Liver (tissue), 8 donors: ENCODE measurements at regions not wholly inside any gene's neighbourhood (a gene's known extent, or its start where the extent isn't known, plus 50 kb on each side); places are given as distances from the start of the nearest gene placed in this dataset.

ENCODE experiments used
- DNase-seq: peaks from one replicate; pipeline ENCODE4 v3.0.0-alpha.2; 2017; ENCODE audit warnings: low spot score
- H3K27ac ChIP-seq, 2 donors: one replicate each; pipeline ENCODE4 v1.7.0; 2013; ENCODE audit warnings: inconsistent platforms in 2 of 2, low read length in 2 of 2, control low read depth in 1 of 2, low read depth in 1 of 2, mild to moderate bottlenecking in 1 of 2
- H3K27me3 ChIP-seq, 4 donors: one replicate each; pipeline versions ENCODE4 v1.6.1 to v1.7.0; 2013; ENCODE audit warnings: low read length in 3 of 4, inconsistent platforms in 1 of 4, mild to moderate bottlenecking in 1 of 4, moderate library complexity in 1 of 4; ENCODE audit not compliant: control insufficient read depth in 4 of 4, insufficient read depth in 4 of 4
- H3K36me3 ChIP-seq, 4 donors: one replicate each; pipeline versions ENCODE4 v1.6.1 to v1.7.0; 2013; ENCODE audit warnings: low read length in 3 of 4, mild to moderate bottlenecking in 3 of 4, low read depth in 1 of 4, moderate library complexity in 1 of 4; ENCODE audit not compliant: control insufficient read depth in 4 of 4, insufficient read depth in 3 of 4
- H3K4me1 ChIP-seq, 4 donors: one replicate each; pipeline versions ENCODE4 v1.6.1 to v1.7.0; 2013; ENCODE audit warnings: low read length in 3 of 4, mild to moderate bottlenecking in 3 of 4, moderate library complexity in 1 of 4; ENCODE audit not compliant: control insufficient read depth in 4 of 4, insufficient read depth in 4 of 4
- H3K4me3 ChIP-seq, 3 donors: one replicate each; pipeline versions ENCODE4 v1.6.1 to v1.7.0; 2013; ENCODE audit warnings: low read length in 3 of 3, control low read depth in 1 of 3, low read depth in 1 of 3, mild to moderate bottlenecking in 1 of 3
- H3K9ac ChIP-seq, 2 donors: one replicate each; pipeline ENCODE4 v1.7.0; 2013; ENCODE audit warnings: low read length in 2 of 2, mild to moderate bottlenecking in 2 of 2, moderate library complexity in 2 of 2, control low read depth in 1 of 2, low read depth in 1 of 2
- H3K9me3 ChIP-seq, 4 donors: one replicate each; pipeline versions ENCODE4 v1.6.1 to v1.7.0; 2013; ENCODE audit warnings: low read length in 3 of 4; ENCODE audit not compliant: control insufficient read depth in 4 of 4
- ATF3 ChIP-seq: IDR thresholded peaks from 2 replicates; pipeline ENCODE4 v1.6.1; 2016; ENCODE audit warnings: antibody characterized with exemption
- EGR1 ChIP-seq, 2 donors: IDR thresholded peaks; 2 replicates each; pipeline ENCODE4 v1.6.1; 2016 to 2018; ENCODE audit warnings: antibody characterized with exemption in 2 of 2, low read depth in 2 of 2
- FOXA1 ChIP-seq: IDR thresholded peaks from 2 replicates; pipeline ENCODE4 v1.6.1; 2016; ENCODE audit warnings: antibody characterized with exemption
- FOXA2 ChIP-seq: IDR thresholded peaks from 2 replicates; pipeline ENCODE4 v1.6.1; 2016; ENCODE audit warnings: antibody characterized with exemption
- GABPA ChIP-seq, 2 donors: IDR thresholded peaks in 1 of 2; conservative IDR thresholded peaks in 1 of 2; 2 replicates each; pipeline ENCODE4 v1.6.1; 2016; ENCODE audit warnings: antibody characterized with exemption in 2 of 2, mild to moderate bottlenecking in 1 of 2, moderate library complexity in 1 of 2
- HNF4A ChIP-seq, 2 donors: conservative IDR thresholded peaks; 2 replicates each; pipeline ENCODE4 v1.6.1; 2016; ENCODE audit warnings: antibody characterized with exemption in 2 of 2, mild to moderate bottlenecking in 2 of 2
- HNF4G ChIP-seq: IDR thresholded peaks from 2 replicates; pipeline ENCODE4 v1.6.1; 2016; ENCODE audit warnings: antibody characterized with exemption
- JUND ChIP-seq, 2 donors: IDR thresholded peaks; 2 replicates each; pipeline ENCODE4 v1.6.1; 2016; ENCODE audit warnings: antibody characterized with exemption in 2 of 2
- MAX ChIP-seq: IDR thresholded peaks from 2 replicates; pipeline ENCODE4 v1.6.1; 2016; ENCODE audit warnings: antibody characterized with exemption
- RAD21 ChIP-seq, 2 donors: IDR thresholded peaks; 2 replicates each; pipeline ENCODE4 v1.6.1; 2016; ENCODE audit warnings: antibody characterized with exemption in 2 of 2, mild to moderate bottlenecking in 2 of 2
- REST ChIP-seq: IDR thresholded peaks from 2 replicates; pipeline ENCODE4 v1.6.1; 2016; ENCODE audit warnings: antibody characterized with exemption, mild to moderate bottlenecking
- RXRA ChIP-seq, 2 donors: IDR thresholded peaks; 2 replicates each; pipeline ENCODE4 v1.6.1; 2017 to 2018; ENCODE audit warnings: antibody characterized with exemption in 2 of 2, mild to moderate bottlenecking in 1 of 2
- SP1 ChIP-seq: IDR thresholded peaks from 2 replicates; pipeline ENCODE4 v1.6.1; 2018; ENCODE audit warnings: antibody characterized with exemption, mild to moderate bottlenecking
- TAF1 ChIP-seq: conservative IDR thresholded peaks from 2 replicates; pipeline ENCODE4 v1.6.1; 2016; ENCODE audit warnings: antibody characterized with exemption, mild to moderate bottlenecking
- YY1 ChIP-seq: IDR thresholded peaks from 2 replicates; pipeline ENCODE4 v1.6.1; 2016; ENCODE audit warnings: antibody characterized with exemption, mild to moderate bottlenecking
- ZBTB33 ChIP-seq: IDR thresholded peaks from 2 replicates; pipeline ENCODE4 v1.6.1; 2016; ENCODE audit warnings: antibody characterized with exemption
- WGBS: extraction: QIAGEN DNeasy Blood & Tissue Kit; methylation state at CpG from one replicate; pipeline ENCODE4 v1.1.7; 2013; 5-methylcytosine and 5-hydroxymethylcytosine counted together
- TF ChIP-seq, protein P1 (sequence below): fragments of 150-350 bp; IDR thresholded peaks from 2 replicates; pipeline ENCODE4 v1.5.1; 2017; ENCODE audit warnings: improper control_type of control experiment, low read depth, low read length; ENCODE audit not compliant: missing input control
- donor health status: healthy.
- donor health status: healthy.
- donor health status: healthy.
- donor health status: healthy.
- donor health status: healthy.

DNA sequence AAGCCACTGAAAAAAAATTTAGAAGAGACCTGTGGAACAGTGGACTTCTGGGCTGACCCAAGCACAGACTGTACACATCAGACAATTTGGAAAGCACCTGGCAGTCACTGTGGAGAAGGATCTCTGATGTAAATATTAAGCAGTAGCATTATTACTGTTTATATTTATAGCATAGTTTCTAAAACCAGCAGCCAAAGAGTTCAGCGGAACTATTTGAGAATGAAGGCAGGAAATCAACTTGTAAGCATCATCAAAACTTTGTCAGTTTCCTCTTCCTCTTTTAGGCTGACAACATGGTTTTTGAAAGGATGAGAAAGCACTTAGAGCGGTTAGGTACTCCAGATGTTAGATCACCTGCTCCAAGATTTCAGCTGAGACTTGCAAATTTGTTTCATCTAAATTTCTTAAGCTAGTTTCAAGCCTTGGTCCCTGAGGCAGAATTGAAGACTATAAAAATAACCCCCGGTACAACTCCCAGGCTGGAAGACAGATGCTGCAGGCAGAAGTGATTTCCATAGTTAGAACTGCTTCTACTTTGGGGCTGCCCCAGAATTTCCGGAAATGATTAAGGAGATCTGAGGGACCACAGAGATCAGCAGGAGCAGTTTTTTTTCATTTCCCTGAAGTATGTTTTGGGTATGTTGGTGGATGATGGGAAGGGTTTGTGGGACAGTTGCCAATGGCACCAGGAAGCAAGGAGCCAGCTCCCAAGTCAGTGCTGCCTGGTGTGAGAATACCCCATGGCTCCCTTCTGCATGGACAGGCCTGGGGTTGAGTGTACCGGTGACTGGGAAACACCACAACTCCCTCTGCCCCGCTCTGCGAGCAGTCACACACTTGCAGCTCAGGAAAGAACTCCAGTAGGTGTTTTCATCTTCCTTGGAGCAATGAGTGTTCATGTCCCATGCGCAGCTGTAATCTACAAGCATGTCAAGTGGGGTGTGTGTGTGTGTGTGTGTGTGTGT, 354.5 kb downstream of the NUAK1 start:
- Histone ChIP-seq H3K9ac (no peak overlapping the region), H3K36me3 (no peaks in the 10 kb centered on the region), H3K9me3 (peaks cover 0 to under 1% (median 0%) of the 10 kb centered on the region in 4 donors), H3K27ac (peak overlapping the region; percentile 9 to 31), H3K4me3 (no peak overlapping the region), H3K4me1 (no peaks in the 10 kb centered on the region), H3K27me3 (no peaks in the 10 kb centered on the region)
- DNase-seq = no peak
- TF ChIP-seq TAF1 (no peak), ZBTB33 (no peak), FOXA2 (no peak), SP1 (no peak), GABPA (IDR thresholded peaks at IDR 0.05 in 1 of 2, conservative IDR thresholded peaks at IDR 0.05 in 1 of 2) (no peak), EGR1 (IDR thresholded peaks at IDR 0.05; ENCODE audit: low read depth in 2 of 2) (no peak), REST (no peak), FOXA1 (no peak), YY1 (no peak)
- WGBS = 74% methylated on average over 8 of the region's 8 CpGs

- H3K36me3 ChIP-seq = no peaks in the 10 kb centered on the region
- no peak overlapping the region for H3K27ac ChIP-seq
- H3K4me3 ChIP-seq = no peak overlapping the region
- no peak overlapping the region for H3K9ac ChIP-seq
- peaks cover 0 to 4% (median 3%) of the 10 kb centered on the region in 4 donors for H3K9me3 ChIP-seq
- H3K27me3 ChIP-seq = no peaks in the 10 kb centered on the region
- WGBS = 78% methylated on average over 5 of the region's 5 CpGs
- no peak for DNase-seq
- H3K4me1 ChIP-seq = no peaks in the 10 kb centered on the region
- no peak for TF ChIP-seq SP1
- TF ChIP-seq HNF4A (conservative IDR thresholded peaks at IDR 0.05) = no peak
- TF ChIP-seq JUND (IDR thresholded peaks at IDR 0.05) = no peak
- no peak for TF ChIP-seq TAF1
- no peak for TF ChIP-seq REST
- TF ChIP-seq FOXA2 = no peak
- no peak for TF ChIP-seq ATF3
- TF ChIP-seq GABPA (IDR thresholded peaks at IDR 0.05 in 1 of 2, conservative IDR thresholded peaks at IDR 0.05 in 1 of 2) = no peak
- no peak for TF ChIP-seq RAD21 (IDR thresholded peaks at IDR 0.05)
- TF ChIP-seq MAX = no peak
- TF ChIP-seq FOXA1 = no peak
- TF ChIP-seq YY1 = no peak
- no peak for TF ChIP-seq RXRA (IDR thresholded peaks at IDR 0.05)
- TF ChIP-seq, protein P1, sequence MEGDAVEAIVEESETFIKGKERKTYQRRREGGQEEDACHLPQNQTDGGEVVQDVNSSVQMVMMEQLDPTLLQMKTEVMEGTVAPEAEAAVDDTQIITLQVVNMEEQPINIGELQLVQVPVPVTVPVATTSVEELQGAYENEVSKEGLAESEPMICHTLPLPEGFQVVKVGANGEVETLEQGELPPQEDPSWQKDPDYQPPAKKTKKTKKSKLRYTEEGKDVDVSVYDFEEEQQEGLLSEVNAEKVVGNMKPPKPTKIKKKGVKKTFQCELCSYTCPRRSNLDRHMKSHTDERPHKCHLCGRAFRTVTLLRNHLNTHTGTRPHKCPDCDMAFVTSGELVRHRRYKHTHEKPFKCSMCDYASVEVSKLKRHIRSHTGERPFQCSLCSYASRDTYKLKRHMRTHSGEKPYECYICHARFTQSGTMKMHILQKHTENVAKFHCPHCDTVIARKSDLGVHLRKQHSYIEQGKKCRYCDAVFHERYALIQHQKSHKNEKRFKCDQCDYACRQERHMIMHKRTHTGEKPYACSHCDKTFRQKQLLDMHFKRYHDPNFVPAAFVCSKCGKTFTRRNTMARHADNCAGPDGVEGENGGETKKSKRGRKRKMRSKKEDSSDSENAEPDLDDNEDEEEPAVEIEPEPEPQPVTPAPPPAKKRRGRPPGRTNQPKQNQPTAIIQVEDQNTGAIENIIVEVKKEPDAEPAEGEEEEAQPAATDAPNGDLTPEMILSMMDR = no peak
- TF ChIP-seq HNF4G = no peak
These were observed 345.3 kb downstream of the NUAK1 start for GRCh38 chr12:105793421-105793820.
